GM23248 (cell line): ENCODE measurements at regions not wholly inside any gene's neighbourhood (a gene's known extent, or its start where the extent isn't known, plus 50 kb on each side); places are given as distances from the start of the nearest gene placed in this dataset.
A peak's percentile ranks its signal among the peaks of the same experiment; 100 is the strongest.

Experiments used
- DNase-seq: peaks from one replicate; pipeline ENCODE4 v3.0.0-alpha.2; 2015
- H2AFZ ChIP-seq: fragments of 200-600 bp; sonication (generic); 2 replicates; pipeline ENCODE4 v1.6.1; 2016; ENCODE audit warnings: antibody characterized with exemption
- H3F3A ChIP-seq: fragments of 200-600 bp; sonication (generic); 2 replicates; pipeline ENCODE4 v1.6.1; 2016; ENCODE audit warnings: mild to moderate bottlenecking, antibody characterized with exemption, mixed run types; ENCODE audit not compliant: insufficient read depth
- H3K27ac ChIP-seq: fragments of 200-600 bp; sonication (generic); 2 replicates; pipeline ENCODE4 v1.5.1; 2016; ENCODE audit warnings: mild to moderate bottlenecking
- H3K27me3 ChIP-seq: fragments of 200-600 bp; sonication (generic); replicated peaks from 2 replicates; pipeline ENCODE4 v1.6.1; 2016; ENCODE audit warnings: mild to moderate bottlenecking; ENCODE audit not compliant: insufficient read depth
- H3K36me3 ChIP-seq: fragments of 200-600 bp; sonication (generic); 2 replicates; pipeline ENCODE4 v1.6.1; 2016; ENCODE audit warnings: low read depth, mild to moderate bottlenecking
- H3K4me1 ChIP-seq: fragments of 200-600 bp; sonication (generic); 2 replicates; pipeline ENCODE4 v1.6.1; 2016; ENCODE audit warnings: mild to moderate bottlenecking; ENCODE audit not compliant: insufficient read depth
- H3K4me2 ChIP-seq: fragments of 200-600 bp; sonication (generic); one replicate; pipeline ENCODE4 v1.6.1; 2016; ENCODE audit warnings: mild to moderate bottlenecking; ENCODE audit not compliant: unreplicated experiment
- H3K4me3 ChIP-seq: fragments of 200-600 bp; sonication (generic); 2 replicates; pipeline ENCODE4 v1.5.1; 2016; ENCODE audit warnings: mild to moderate bottlenecking
- H3K79me2 ChIP-seq: fragments of 200-600 bp; sonication (generic); 2 replicates; pipeline ENCODE4 v1.6.1; 2016; ENCODE audit warnings: mild to moderate bottlenecking; ENCODE audit not compliant: insufficient read depth
- H3K9ac ChIP-seq: fragments of 200-600 bp; sonication (generic); 2 replicates; pipeline ENCODE4 v1.6.1; 2016; ENCODE audit warnings: mild to moderate bottlenecking
- H3K9me2 ChIP-seq: fragments of 200-600 bp; sonication (generic); 2 replicates; pipeline ENCODE4 v1.6.1; 2016; ENCODE audit warnings: mixed run types, mild to moderate bottlenecking, moderate library complexity; ENCODE audit not compliant: insufficient read depth
- H3K9me3 ChIP-seq: fragments of 200-600 bp; sonication (generic); one replicate; pipeline ENCODE4 v1.6.1; 2017; ENCODE audit warnings: low read depth
- H4K20me1 ChIP-seq: fragments of 200-600 bp; sonication (generic); 2 replicates; pipeline ENCODE4 v1.6.0; 2016; ENCODE audit not compliant: insufficient read depth
- EZH2 ChIP-seq: fragments of 200-600 bp; sonication (generic); IDR thresholded peaks from 2 replicates; pipeline ENCODE4 v1.6.1; 2018; ENCODE audit warnings: antibody characterized with exemption, mild to moderate bottlenecking; ENCODE audit not compliant: insufficient read depth, poor library complexity, severe bottlenecking
- EZH2phosphoT487 ChIP-seq: fragments of 200-600 bp; sonication (generic); IDR thresholded peaks from 2 replicates; pipeline ENCODE4 v1.6.1; 2018; ENCODE audit warnings: antibody characterized with exemption, moderate library complexity, mild to moderate bottlenecking, low read depth; ENCODE audit not compliant: insufficient read depth
- WGBS, 2 experiments: methylation state at CpG; one replicate each; pipeline ENCODE4 v1.1.6; 2015 to 2017; ENCODE audit warnings: low lambda C conversion rate in 2 of 2, low coverage in 1 of 2; ENCODE audit errors: missing lambda C conversion rate in 2 of 2; 5-methylcytosine and 5-hydroxymethylcytosine counted together
- in situ Hi-C: fragments of 300-500 bp; cut with MboI; formaldehyde crosslinking; loops from 2 replicates; pipeline ENCODE4 v1.15.0; 2020

DNA sequence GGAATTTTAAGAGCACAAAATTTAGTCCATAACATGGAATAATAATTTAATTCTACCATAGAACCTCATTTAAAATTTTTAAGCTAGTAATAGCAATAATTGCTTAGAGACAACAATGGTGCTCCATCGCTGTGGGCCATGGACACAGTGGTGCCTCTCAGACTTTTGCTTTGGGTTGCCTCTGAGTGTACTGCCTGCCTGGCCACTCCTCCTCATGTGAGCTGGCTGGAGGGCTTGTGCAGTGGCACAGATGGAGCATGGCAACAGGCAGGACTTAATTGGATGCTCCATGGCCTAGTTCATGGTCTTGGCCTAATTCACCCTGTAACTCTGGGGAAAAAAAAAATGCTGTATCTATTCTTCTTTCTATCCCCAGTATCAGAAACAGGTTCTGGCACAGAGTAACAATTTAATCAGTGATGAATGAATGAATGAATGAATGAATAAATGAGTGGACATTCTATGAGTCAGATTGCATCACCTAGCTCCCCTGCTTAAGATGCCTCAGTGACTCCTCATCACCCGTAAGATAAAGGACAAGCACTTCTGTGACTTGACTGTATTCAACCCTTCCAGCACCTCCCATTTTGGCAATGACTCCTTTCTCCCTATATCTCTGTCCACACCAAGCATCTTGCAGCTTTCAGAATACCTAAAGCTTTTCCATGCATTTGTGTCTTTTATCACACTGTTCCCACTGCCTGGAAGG, 211.8 kb upstream of the SLC14A2 start:
- TF ChIP-seq EZH2, result no peak
- no peak for TF ChIP-seq EZH2phosphoT487
- Histone ChIP-seq H3K9me3 (no peaks in the 10 kb centered on the region), H3K4me3 (no peak overlapping the region), H3K4me1 (peaks cover 22% of the 10 kb centered on the region), H4K20me1 (no peaks in the 10 kb centered on the region), H3F3A (peaks cover 15% of the 10 kb centered on the region), H2AFZ (no peak overlapping the region), H3K9ac (no peak overlapping the region), H3K79me2 (no peaks in the 10 kb centered on the region), H3K4me2 (no peak overlapping the region), H3K27ac (no peak overlapping the region), H3K9me2 (0 out of 2 replicates have a peak, but pooled peaks cover 6% of the 10 kb centered on the region), H3K36me3 (no peaks in the 10 kb centered on the region), H3K27me3 (no peaks in the 10 kb centered on the region)
- 80 to 81% methylated on average over 2 of the region's 2 CpGs for WGBS, 2 experiments
- in situ Hi-C loops, result no loop called here
- peak; percentile 20 for DNase-seq

DNA sequence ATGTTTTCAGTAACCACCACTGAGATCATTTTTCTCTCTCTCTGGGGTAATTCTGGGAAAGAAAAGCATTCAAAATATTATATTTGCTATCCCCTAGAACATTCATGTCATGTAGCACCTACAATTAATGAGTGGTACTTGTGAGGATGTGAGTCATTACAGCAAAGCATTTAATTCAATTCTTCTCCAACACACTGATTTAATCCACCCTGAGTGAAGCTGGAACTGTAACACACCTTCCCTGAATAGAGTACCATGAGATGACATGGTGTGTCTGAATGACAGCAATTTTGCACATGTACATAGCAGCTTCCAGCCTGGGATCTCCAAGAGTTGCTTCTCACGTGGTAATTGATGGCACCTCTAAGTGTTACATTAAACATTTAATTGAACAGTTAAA, 207.1 kb upstream of the SLC14A2 start:
- no peak for TF ChIP-seq EZH2
- no peak for TF ChIP-seq EZH2phosphoT487
- no peak overlapping the region for H3K4me2 ChIP-seq
- WGBS, 2 experiments, result 97 to 100% methylated on average over 1 of the region's 1 CpG
- H2AFZ ChIP-seq, result no peak overlapping the region
- no peak overlapping the region for H3K9ac ChIP-seq
- H3K9me2 ChIP-seq, result no peaks in the 10 kb centered on the region
- H3K27ac ChIP-seq, result no peak overlapping the region
- H3K4me1 ChIP-seq, result peaks cover 19% of the 10 kb centered on the region
- DNase-seq, result peak; percentile 9
- in situ Hi-C loops, result no loop called here
- H3K36me3 ChIP-seq, result no peaks in the 10 kb centered on the region
- H3K4me3 ChIP-seq, result no peak overlapping the region
- H3K9me3 ChIP-seq, result no peaks in the 10 kb centered on the region
- H3F3A ChIP-seq, result peaks cover 9% of the 10 kb centered on the region; the same call in 1 of the 2 replicates
- H4K20me1 ChIP-seq, result no peaks in the 10 kb centered on the region
- H3K27me3 ChIP-seq, result no peaks in the 10 kb centered on the region
- H3K79me2 ChIP-seq, result no peaks in the 10 kb centered on the region

DNA sequence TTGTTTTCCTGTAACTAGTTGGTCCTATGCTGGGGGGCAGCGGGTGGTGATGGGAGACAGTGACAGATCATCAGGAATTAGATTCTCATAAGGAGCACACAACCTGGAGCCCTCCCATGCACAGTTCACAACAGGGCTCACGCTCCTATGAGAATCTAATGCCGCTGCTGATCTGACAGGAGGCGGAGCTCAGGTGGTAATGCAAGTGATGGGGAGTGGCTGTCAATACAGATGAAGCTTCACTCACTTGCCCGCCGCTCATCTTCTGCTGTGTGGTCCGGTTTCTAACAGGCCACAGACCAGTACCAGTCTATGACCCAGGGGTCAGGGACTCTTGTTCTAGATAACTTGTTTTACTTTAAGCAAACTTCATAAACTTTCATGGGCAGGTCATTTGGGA, 205.3 kb upstream of the SLC14A2 start:
- Histone ChIP-seq H2AFZ (no peak overlapping the region), H3K9ac (no peak overlapping the region), H3K4me1 (peaks cover 24% of the 10 kb centered on the region), H3K4me3 (no peak overlapping the region), H3K79me2 (no peaks in the 10 kb centered on the region), H3K9me3 (no peaks in the 10 kb centered on the region), H3K36me3 (no peaks in the 10 kb centered on the region), H3K9me2 (no peaks in the 10 kb centered on the region), H4K20me1 (no peaks in the 10 kb centered on the region), H3F3A (peaks cover 17% of the 10 kb centered on the region; the same call in 1 of the 2 replicates), H3K27me3 (no peaks in the 10 kb centered on the region), H3K4me2 (no peak overlapping the region), H3K27ac (no peak overlapping the region)
- TF ChIP-seq EZH2 (no peak), EZH2phosphoT487 (no peak)
- no peak for DNase-seq
- in situ Hi-C loops, result no loop called here
- 93 to 98% methylated on average over 7 of the region's 7 CpGs for WGBS, 2 experiments

DNA sequence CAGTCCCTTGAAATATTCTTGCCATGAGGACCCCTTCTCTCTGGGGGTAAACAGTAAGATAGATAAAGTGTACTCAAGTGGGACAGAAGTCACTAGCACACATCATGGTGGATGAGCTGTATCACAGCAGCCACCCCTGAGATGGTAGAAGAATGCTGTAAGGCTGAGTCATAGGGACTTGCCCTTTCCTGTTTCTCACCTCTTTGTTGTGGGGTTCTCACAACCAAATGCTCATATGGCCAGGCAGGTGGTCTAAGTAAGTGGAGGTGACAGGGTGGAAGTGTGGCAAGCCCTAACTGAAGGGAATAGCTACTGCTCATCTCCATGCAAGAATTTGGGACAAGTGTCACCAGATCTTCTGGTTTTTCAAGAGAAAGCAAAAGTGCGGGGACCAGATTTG, 202.7 kb upstream of the SLC14A2 start:
- peak; percentile 37 for DNase-seq
- H3K4me3 ChIP-seq, result no peak overlapping the region
- no peaks in the 10 kb centered on the region for H3K36me3 ChIP-seq
- no peaks in the 10 kb centered on the region for H3K9me3 ChIP-seq
- H3K4me2 ChIP-seq, result peak overlapping the region; percentile 22
- H3K9me2 ChIP-seq, result no peaks in the 10 kb centered on the region
- in situ Hi-C loops, result no loop called here
- WGBS, 2 experiments, result 90 to 100% methylated on average over 1 of the region's 1 CpG
- H3F3A ChIP-seq, result peaks cover 17% of the 10 kb centered on the region; the same call in 1 of the 2 replicates
- no peak for TF ChIP-seq EZH2phosphoT487
- TF ChIP-seq EZH2, result no peak
- H2AFZ ChIP-seq, result no peak overlapping the region
- no peak overlapping the region; the same call in 1 of the 2 replicates for H3K27ac ChIP-seq
- H3K4me1 ChIP-seq, result peaks cover 24% of the 10 kb centered on the region
- no peak overlapping the region for H3K9ac ChIP-seq
- no peaks in the 10 kb centered on the region for H3K27me3 ChIP-seq
- H3K79me2 ChIP-seq, result no peaks in the 10 kb centered on the region
- no peaks in the 10 kb centered on the region for H4K20me1 ChIP-seq
